ENCODE measurements at regions not wholly inside any gene's neighbourhood (a gene's known extent, or its start where the extent isn't known, plus 50 kb on each side); places are given as distances from the start of the nearest gene placed in this dataset.

GRCh38 chr9:38137342-38137741, 68.3 kb upstream of the SHB start:
- TF ChIP-seq NFATC4 (CRISPR knock-in tag; IDR thresholded peaks at IDR 0.05), result no peak
- no peak for TF ChIP-seq ZNF232 (CRISPR knock-in tag; IDR thresholded peaks at IDR 0.05)
- TF ChIP-seq GTF2I (CRISPR knock-in tag; conservative IDR thresholded peaks at IDR 0.05), result no peak
- TF ChIP-seq IRF2 (CRISPR knock-in tag; IDR thresholded peaks at IDR 0.05; ENCODE audit: borderline replicate concordance, low read depth), result no peak
- no peak for TF ChIP-seq ZNF121 (CRISPR knock-in tag; IDR thresholded peaks at IDR 0.05)
- TF ChIP-seq ZNF396 (CRISPR knock-in tag; IDR thresholded peaks at IDR 0.05; ENCODE audit: borderline replicate concordance), result no peak
- no peak for TF ChIP-seq ZNF671 (CRISPR knock-in tag; IDR thresholded peaks at IDR 0.05)
- TF ChIP-seq FOXP4 (CRISPR knock-in tag; IDR thresholded peaks at IDR 0.05), result no peak
- no peak for TF ChIP-seq RELA (CRISPR knock-in tag; IDR thresholded peaks at IDR 0.05; ENCODE audit: borderline replicate concordance)
- TF ChIP-seq ZSCAN18 (CRISPR knock-in tag; IDR thresholded peaks at IDR 0.05), result no peak
- no peak for TF ChIP-seq ERG (CRISPR knock-in tag; IDR thresholded peaks at IDR 0.05)
- Mint-ChIP-seq H3K27me3 (ENCODE audit: low read depth) (peaks cover 38% of the 10 kb centered on the region), H3K36me3 (no peaks in the 10 kb centered on the region), H3K4me1 (peaks cover 12% of the 10 kb centered on the region), H3K27ac (no peak overlapping the region), H3K4me3 (no peak overlapping the region), H3K9me3 (no peaks in the 10 kb centered on the region)
- POLR2A ChIA-PET, result interaction anchor here (1.4 kb wide), 1 partner anchor 10 kb away, joined by 3 read pairs; no protein-coding TSS in a partner anchor
- ATAC-seq (no peak), DNase-seq (ENCODE audit: low spot score) (no peak)
- CTCF ChIA-PET, result interaction anchor here (0.8 to 1.3 kb wide), 3 partner anchors 220 to 224 kb away, joined by 3 to 4 read pairs (median 3); no protein-coding TSS in a partner anchor

- CTCF ChIA-PET, result interaction anchor here (0.8 kb wide), 1 partner anchor 223 kb away, joined by 3 read pairs; no protein-coding TSS in a partner anchor
- POLR2A ChIA-PET, result no interaction called here
Measured at GRCh38 chr9:38136386-38136785, 67.4 kb upstream of the SHB start.

GRCh38 chr9:38134611-38135237, 65.7 kb upstream of the SHB start:
- Mint-ChIP-seq H3K36me3 (no peaks in the 10 kb centered on the region), H3K27me3 (ENCODE audit: low read depth) (peaks cover 14% of the 10 kb centered on the region), H3K27ac (no peak overlapping the region), H3K4me3 (no peak overlapping the region), H3K4me1 (peaks cover 11% of the 10 kb centered on the region), H3K9me3 (no peaks in the 10 kb centered on the region)
- DNase-seq (ENCODE audit: low spot score) (no peak), ATAC-seq (no peak)
- TF ChIP-seq ELF4 (CRISPR knock-in tag; IDR thresholded peaks at IDR 0.05; ENCODE audit: low read depth) (no peak), CREB1 (CRISPR knock-in tag; IDR thresholded peaks at IDR 0.05) (no peak), ZNF423 (CRISPR knock-in tag; IDR thresholded peaks at IDR 0.05) (no peak), USF2 (CRISPR knock-in tag; IDR thresholded peaks at IDR 0.05) (no peak)
- ChIA-PET CTCF (interaction anchor here (4.2 kb wide), 1 partner anchor 47 kb away, joined by 16 read pairs; no protein-coding TSS in a partner anchor), POLR2A (no interaction called here)

More at GRCh38 chr9:38136386-38136785, 67.4 kb upstream of the SHB start:
- Mint-ChIP-seq H3K27me3 (ENCODE audit: low read depth) (peaks cover 29% of the 10 kb centered on the region), H3K36me3 (no peaks in the 10 kb centered on the region), H3K27ac (no peak overlapping the region), H3K4me1 (peaks cover 11% of the 10 kb centered on the region), H3K9me3 (no peaks in the 10 kb centered on the region), H3K4me3 (no peak overlapping the region)
- TF ChIP-seq GABPB1 (CRISPR knock-in tag; IDR thresholded peaks at IDR 0.05), result no peak
- DNase-seq (ENCODE audit: low spot score) (no peak), ATAC-seq (no peak)

Data from WTC11 (cell line).